Neuronal stem cell (in vitro differentiated cells): ENCODE measurements at regions not wholly inside any gene's neighbourhood (a gene's known extent, or its start where the extent isn't known, plus 50 kb on each side); places are given as distances from the start of the nearest gene placed in this dataset.

Experiments
- DNase-seq: peaks from one replicate; pipeline ENCODE4 v3.0.0-alpha.2; 2013; ENCODE audit warnings: low spot score
- H2AFZ ChIP-seq: one replicate; pipeline ENCODE4 v1.6.1; 2013; ENCODE audit warnings: mild to moderate bottlenecking, low read length, inconsistent platforms
- H2AK5ac ChIP-seq: 2 replicates; pipeline ENCODE4 v1.6.1; 2013; ENCODE audit warnings: low read depth, mild to moderate bottlenecking, inconsistent platforms, low read length, moderate library complexity, mixed read lengths
- H2BK120ac ChIP-seq: 2 replicates; pipeline ENCODE4 v1.6.1; 2013; ENCODE audit warnings: low read depth, mild to moderate bottlenecking, inconsistent platforms, low read length, moderate library complexity, mixed read lengths
- H2BK12ac ChIP-seq: one replicate; pipeline ENCODE4 v1.6.1; 2013; ENCODE audit warnings: low read length, inconsistent platforms
- H2BK15ac ChIP-seq: 2 replicates; pipeline ENCODE4 v1.6.1; 2013; ENCODE audit warnings: mild to moderate bottlenecking, low read length, inconsistent platforms, mixed read lengths
- H2BK5ac ChIP-seq: one replicate; pipeline ENCODE4 v1.6.1; 2013; ENCODE audit warnings: inconsistent platforms, mild to moderate bottlenecking, low read length, moderate library complexity
- H3K14ac ChIP-seq: one replicate; pipeline ENCODE4 v1.6.1; 2013; ENCODE audit warnings: low read length, inconsistent platforms
- H3K18ac ChIP-seq: 2 replicates; pipeline ENCODE4 v1.6.1; 2013; ENCODE audit warnings: low read length, inconsistent platforms
- H3K23ac ChIP-seq: 2 replicates; pipeline ENCODE4 v1.6.1; 2013; ENCODE audit warnings: low read depth, mild to moderate bottlenecking, mixed read lengths, low read length, inconsistent platforms; ENCODE audit not compliant: poor library complexity
- H3K27ac ChIP-seq: replicated peaks from 3 replicates; pipeline ENCODE4 v1.5.1; 2013; ENCODE audit warnings: low read length, inconsistent platforms
- H3K27me3 ChIP-seq, 3 experiments: 2 replicates each; pipeline ENCODE4 v1.6.1; 2013; ENCODE audit warnings: low read length in 3 of 3, mild to moderate bottlenecking in 2 of 3, inconsistent platforms in 1 of 3, low read depth in 1 of 3, mixed read lengths in 1 of 3, moderate library complexity in 1 of 3; ENCODE audit not compliant: control insufficient read depth in 3 of 3, insufficient read depth in 3 of 3
- H3K36me3 ChIP-seq, 2 donors: replicated peaks in 1 of 2; 2 replicates each; pipeline ENCODE4 v1.6.1; 2013; ENCODE audit warnings: low read length in 2 of 2; ENCODE audit not compliant: control insufficient read depth in 2 of 2, insufficient read depth in 2 of 2
- H3K4ac ChIP-seq: 2 replicates; pipeline ENCODE4 v1.6.1; 2013; ENCODE audit warnings: inconsistent platforms, mild to moderate bottlenecking, low read length, moderate library complexity
- H3K4me1 ChIP-seq, 2 donors: 1 replicate in 1 of 2; 2 replicates in 1 of 2; pipeline ENCODE4 v1.6.1; 2013; ENCODE audit warnings: low read length in 2 of 2, low read depth in 1 of 2; ENCODE audit not compliant: control insufficient read depth in 2 of 2, insufficient read depth in 1 of 2
- H3K4me2 ChIP-seq: one replicate; pipeline ENCODE4 v1.6.1; 2013; ENCODE audit warnings: mild to moderate bottlenecking, low read length, inconsistent platforms; ENCODE audit not compliant: insufficient read depth, poor library complexity, severe bottlenecking
- H3K4me3 ChIP-seq, 2 donors: 2 replicates each; pipeline ENCODE4 v1.5.1; 2013; ENCODE audit warnings: low read length in 2 of 2, mild to moderate bottlenecking in 2 of 2, inconsistent platforms in 1 of 2, moderate library complexity in 1 of 2
- H3K79me1 ChIP-seq: one replicate; pipeline ENCODE4 v1.6.1; 2013; ENCODE audit warnings: low read depth, mild to moderate bottlenecking, inconsistent platforms, low read length, moderate library complexity
- H3K9ac ChIP-seq: one replicate; pipeline ENCODE4 v1.6.1; 2013; ENCODE audit warnings: mild to moderate bottlenecking, low read depth, low read length, inconsistent platforms; ENCODE audit not compliant: poor library complexity
- H3K9me3 ChIP-seq, 2 donors: replicated peaks in 1 of 2; 2 replicates each; pipeline versions ENCODE3 to v1.6.1; 2013; ENCODE audit warnings: low read length in 2 of 2, mild to moderate bottlenecking in 2 of 2, inconsistent platforms in 1 of 2, low read depth in 1 of 2, mixed read lengths in 1 of 2, moderate library complexity in 1 of 2; ENCODE audit not compliant: control insufficient read depth in 2 of 2, insufficient read depth in 1 of 2
- H4K8ac ChIP-seq: one replicate; pipeline ENCODE4 v1.6.1; 2013; ENCODE audit warnings: low read depth, mild to moderate bottlenecking, inconsistent platforms, low read length, moderate library complexity
- H4K91ac ChIP-seq: one replicate; pipeline ENCODE4 v1.6.1; 2013; ENCODE audit warnings: low read length, low read depth, mild to moderate bottlenecking, inconsistent platforms; ENCODE audit not compliant: poor library complexity
- WGBS, 2 donors: extraction: QIAGEN DNeasy Blood & Tissue Kit; methylation state at CpG; one replicate each; pipeline ENCODE4 v1.1.7; 2013; ENCODE audit warnings: missing lambda C conversion rate in 2 of 2, mixed read lengths in 1 of 2; ENCODE audit not compliant: insufficient read length in 2 of 2, insufficient replicate concordance in 1 of 2; ENCODE audit errors: extremely low coverage in 2 of 2; 5-methylcytosine and 5-hydroxymethylcytosine counted together

- Histone ChIP-seq H3K27ac (no peak overlapping the region), H3K4me1 (no peaks in the 10 kb centered on the region), H2BK120ac (no peak overlapping the region), H3K36me3 (no peaks in the 10 kb centered on the region), H4K8ac (no peak overlapping the region), H2BK15ac (no peak overlapping the region), H3K18ac (no peak overlapping the region), H2AFZ (no peak overlapping the region), H3K9ac (peak overlapping the region; percentile 3), H3K79me1 (no peaks in the 10 kb centered on the region), H4K91ac (no peak overlapping the region), H3K23ac (no peak overlapping the region), H3K9me3 (no peaks in the 10 kb centered on the region), H3K4me3 (no peak overlapping the region), H3K4ac (no peak overlapping the region), H2AK5ac (no peak overlapping the region), H3K27me3 (no peaks in the 10 kb centered on the region), H2BK12ac (no peak overlapping the region), H2BK5ac (no peak overlapping the region), H3K14ac (no peak overlapping the region), H3K4me2 (no peak overlapping the region)
- DNase-seq, result no peak
- WGBS, 2 donors, result no CpG with 5 or more reads among the region's 4 CpGs
Observed at GRCh38 chr4:78990938-78991810, 51.9 kb upstream of the PAQR3 start.

GRCh38 chr4:78989697-78990270 lies 50.5 kb upstream of the PAQR3 start:
- no peak overlapping the region for H4K91ac ChIP-seq
- no CpG with 5 or more reads among the region's 19 CpGs for WGBS, 2 donors
- DNase-seq, result no peak
- H2AFZ ChIP-seq, result no peak overlapping the region
- no peak overlapping the region for H2AK5ac ChIP-seq
- no peaks in the 10 kb centered on the region for H3K79me1 ChIP-seq
- H3K4me2 ChIP-seq, result no peak overlapping the region
- H3K9me3 ChIP-seq, result no peaks in the 10 kb centered on the region
- no peak overlapping the region for H3K23ac ChIP-seq
- H3K4ac ChIP-seq, result no peak overlapping the region
- H4K8ac ChIP-seq, result no peak overlapping the region
- no peaks in the 10 kb centered on the region for H3K4me1 ChIP-seq
- no peaks in the 10 kb centered on the region for H3K27me3 ChIP-seq
- no peak overlapping the region for H3K14ac ChIP-seq
- H2BK12ac ChIP-seq, result no peak overlapping the region
- no peaks in the 10 kb centered on the region for H3K36me3 ChIP-seq
- H3K18ac ChIP-seq, result no peak overlapping the region
- no peak overlapping the region for H3K9ac ChIP-seq
- no peak overlapping the region for H2BK15ac ChIP-seq
- H2BK5ac ChIP-seq, result no peak overlapping the region
- H3K27ac ChIP-seq, result no peak overlapping the region
- no peak overlapping the region for H3K4me3 ChIP-seq
- no peak overlapping the region for H2BK120ac ChIP-seq
